NOMO-1 treated with dmso at 0.1 percent for 144 hours (cell line): ENCODE measurements at regions not wholly inside any gene's neighbourhood (a gene's known extent, or its start where the extent isn't known, plus 50 kb on each side); places are given as distances from the start of the nearest gene placed in this dataset.

Experiments used
- DNase-seq: peaks from one replicate; lab custom pipeline; 2025; ENCODE audit not compliant: unreplicated experiment; lab: John Stamatoyannopoulos, UW

- DNase-seq, result no peak
Measured at GRCh38 chr6:146886587-146887446, 288.0 kb downstream of the ADGB start.

- DNase-seq, result no peak
Measured at GRCh38 chr6:146887447-146888077, 288.8 kb downstream of the ADGB start.

DNA sequence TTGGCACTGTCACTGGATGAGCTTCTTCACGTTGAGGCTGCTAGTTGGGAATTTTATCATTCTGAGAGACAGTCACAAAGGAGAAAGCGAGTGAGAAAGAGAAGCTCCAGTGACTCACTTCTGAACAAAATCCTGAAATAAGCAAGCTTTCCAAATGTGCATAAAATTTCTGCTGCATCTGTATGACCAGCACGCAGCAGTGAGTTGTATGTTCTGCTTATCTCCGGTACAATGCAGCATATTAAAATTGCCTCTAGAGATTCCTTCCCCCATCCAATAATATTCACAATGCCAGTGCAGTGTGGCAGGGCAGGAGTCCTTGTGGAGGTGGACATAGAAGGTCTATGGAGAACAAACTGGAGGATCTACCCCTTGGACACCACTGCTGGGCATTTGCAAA, 290.5 kb downstream of the ADGB start:
- DNase-seq, result no peak

- no peak for DNase-seq
Measured at GRCh38 chr6:146890172-146890571, 291.4 kb downstream of the ADGB start.

DNA sequence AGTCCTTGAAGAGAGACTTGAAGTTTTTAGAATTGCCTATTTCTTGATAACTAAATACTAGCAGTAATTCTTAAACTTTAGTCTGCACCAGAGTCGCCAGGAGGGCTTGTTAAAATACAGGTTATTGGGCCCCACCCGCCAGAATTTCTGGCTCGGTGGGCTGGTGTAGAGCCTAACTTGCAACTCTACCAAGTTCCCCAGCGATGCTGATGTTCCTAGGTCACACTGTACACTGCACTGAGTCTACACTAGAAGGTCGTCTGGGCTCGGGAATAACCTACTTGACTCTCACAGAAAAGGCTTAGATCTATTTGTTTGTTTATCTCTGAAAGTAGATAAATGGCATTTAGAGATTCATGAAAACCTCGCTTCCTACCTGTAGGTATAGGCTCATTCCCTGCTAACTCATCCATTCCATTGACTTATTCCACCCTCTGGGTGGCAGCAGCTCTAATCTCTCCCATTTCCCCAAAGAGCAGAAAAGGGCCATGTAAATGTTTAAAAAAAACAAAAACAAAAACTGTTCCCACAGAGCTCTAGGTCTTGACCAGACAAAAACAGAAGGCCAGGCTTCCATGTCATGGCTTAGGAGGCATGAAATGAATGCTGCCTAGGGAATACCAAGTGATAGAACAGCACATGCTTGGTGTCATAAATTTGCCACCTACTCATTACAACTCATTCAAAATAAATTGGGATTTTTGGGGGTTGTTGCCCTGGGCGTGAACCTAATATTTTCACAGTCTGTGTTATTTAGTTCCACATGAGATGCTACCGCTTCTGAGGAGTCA, 292.1 kb downstream of the ADGB start:
- DNase-seq, result no peak

DNA sequence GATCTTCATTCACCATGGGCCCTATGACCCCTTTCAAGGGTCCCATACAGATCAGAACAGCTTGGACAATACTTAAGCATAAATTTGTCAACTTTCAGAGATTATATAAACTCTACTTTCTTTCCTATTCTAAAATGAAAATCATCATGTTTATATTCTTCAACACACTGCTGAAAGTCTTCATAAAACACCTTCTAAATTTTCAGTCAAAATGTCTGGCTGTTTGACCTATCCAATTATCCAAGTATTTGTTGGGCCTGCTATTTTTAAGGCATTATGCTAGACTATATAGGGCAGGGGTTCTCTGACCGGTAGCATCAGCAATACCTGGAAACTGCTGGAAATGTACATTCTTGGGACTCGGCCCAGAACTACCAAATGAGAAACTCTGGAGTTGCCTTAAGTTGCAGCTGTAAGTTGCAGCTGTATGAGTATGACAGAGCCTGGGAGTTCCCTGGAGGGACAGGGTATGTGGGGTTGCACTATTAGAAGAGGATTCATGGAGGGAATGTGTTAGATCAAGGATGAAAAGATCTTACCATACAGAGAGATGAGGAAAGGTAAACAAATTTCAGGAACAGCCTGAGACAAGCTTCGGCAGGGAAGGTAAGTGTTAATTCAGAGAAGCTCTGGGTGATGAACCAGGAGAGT, 293.0 kb downstream of the ADGB start:
- DNase-seq, result no peak

- no peak for DNase-seq
Measured at GRCh38 chr6:146892283-146892612, 293.5 kb downstream of the ADGB start.

DNA sequence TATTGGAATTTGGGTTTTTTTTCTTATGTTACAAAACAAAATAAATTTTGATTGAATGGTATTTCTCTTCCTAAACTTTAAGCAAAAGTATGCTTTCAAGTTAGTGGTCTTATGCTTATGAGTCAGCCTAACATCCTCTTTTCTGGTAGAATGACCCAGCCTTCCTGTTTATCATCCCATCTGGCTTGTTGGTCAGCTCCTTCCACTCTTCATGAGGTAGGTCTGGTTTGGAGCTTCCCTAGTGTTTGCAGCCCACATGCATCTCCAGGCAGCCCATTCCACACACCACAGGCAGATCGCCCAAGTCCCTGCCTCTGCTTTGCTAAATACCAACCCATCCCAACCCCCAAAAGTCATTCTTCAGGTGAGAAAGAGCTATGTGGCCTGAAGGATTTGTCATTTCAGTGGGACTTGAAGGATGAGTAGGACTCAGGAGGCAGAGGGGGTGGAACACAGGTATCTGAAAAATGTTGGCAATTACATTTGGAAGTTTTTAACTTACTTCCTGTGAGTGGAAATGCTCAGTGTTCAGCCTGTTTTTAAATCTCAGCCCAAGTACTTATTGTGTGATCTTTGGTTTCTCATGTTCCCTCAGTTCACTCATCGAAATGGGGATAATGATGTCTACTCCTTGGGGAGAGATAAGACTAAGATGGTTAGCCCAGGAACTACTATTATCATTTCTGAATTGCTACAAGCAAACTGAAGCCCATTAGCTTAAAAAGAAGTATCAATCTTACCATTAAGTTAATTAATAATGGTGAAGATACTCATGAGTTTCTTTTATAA, 294.0 kb downstream of the ADGB start:
- DNase-seq, result no peak

- DNase-seq, result no peak
Measured at GRCh38 chr6:146893690-146894089, 294.9 kb downstream of the ADGB start.

DNA sequence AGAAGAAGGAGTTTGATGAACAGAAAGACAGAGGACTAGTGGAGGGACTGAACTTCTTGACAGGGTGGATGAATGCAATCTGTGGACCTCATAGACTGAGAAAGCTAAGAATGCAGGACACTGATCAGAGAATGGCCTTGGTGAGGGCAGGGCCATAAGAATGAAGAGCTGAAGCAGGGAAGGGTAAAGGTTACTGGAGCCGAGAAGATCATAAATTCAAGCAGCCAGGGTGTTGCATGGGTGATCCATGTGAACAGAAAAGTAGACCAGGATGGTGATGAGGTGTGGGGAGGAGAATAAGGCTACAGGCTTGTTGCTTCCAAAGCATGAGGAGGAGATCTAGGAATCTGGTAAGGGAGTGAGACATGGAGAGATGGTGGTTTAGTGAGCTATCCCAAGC, 295.9 kb downstream of the ADGB start:
- no peak for DNase-seq

GRCh38 chr6:146895101-146895771, 296.5 kb downstream of the ADGB start:
- no peak for DNase-seq

GRCh38 chr6:146895772-146896061, 296.9 kb downstream of the ADGB start:
- DNase-seq, result no peak

DNA sequence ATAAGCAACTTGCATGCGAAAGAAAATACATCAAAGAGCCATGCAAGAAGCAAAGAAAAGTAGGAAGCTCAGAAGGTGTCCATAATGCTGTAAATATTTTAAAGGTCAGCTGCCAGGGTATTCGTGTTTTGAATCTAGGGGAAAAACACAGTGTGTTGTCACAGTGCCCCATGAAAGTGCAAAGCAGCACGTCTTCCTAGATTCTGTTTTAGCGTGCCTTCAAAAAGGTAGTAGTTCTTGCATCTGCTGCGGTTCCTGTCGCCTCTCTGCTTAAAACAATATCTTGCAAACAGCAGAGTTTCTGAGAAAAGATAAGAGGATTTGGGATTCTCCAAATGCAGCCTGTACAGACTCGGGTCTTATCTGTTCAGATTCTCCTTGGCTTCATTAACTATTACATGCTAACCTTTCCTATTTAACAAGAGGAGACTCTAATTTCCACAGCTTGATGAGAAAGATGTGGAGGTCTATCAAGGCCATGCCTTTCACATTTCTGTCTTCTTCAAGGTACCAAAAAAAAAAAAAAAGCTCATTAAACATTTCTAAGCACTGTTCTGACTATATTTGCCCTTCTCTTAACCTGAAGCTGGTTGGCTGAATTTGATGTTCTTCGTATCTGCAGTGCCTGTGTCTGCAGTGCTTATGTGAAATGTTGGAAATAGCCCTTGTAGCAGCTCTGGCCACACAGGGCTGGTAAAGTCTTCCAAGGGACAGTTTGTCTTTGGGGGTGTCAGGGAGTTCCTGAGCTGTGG, 297.5 kb downstream of the ADGB start:
- no peak for DNase-seq

GRCh38 chr6:146896960-146897701, 298.4 kb downstream of the ADGB start:
- DNase-seq, result no peak

DNA sequence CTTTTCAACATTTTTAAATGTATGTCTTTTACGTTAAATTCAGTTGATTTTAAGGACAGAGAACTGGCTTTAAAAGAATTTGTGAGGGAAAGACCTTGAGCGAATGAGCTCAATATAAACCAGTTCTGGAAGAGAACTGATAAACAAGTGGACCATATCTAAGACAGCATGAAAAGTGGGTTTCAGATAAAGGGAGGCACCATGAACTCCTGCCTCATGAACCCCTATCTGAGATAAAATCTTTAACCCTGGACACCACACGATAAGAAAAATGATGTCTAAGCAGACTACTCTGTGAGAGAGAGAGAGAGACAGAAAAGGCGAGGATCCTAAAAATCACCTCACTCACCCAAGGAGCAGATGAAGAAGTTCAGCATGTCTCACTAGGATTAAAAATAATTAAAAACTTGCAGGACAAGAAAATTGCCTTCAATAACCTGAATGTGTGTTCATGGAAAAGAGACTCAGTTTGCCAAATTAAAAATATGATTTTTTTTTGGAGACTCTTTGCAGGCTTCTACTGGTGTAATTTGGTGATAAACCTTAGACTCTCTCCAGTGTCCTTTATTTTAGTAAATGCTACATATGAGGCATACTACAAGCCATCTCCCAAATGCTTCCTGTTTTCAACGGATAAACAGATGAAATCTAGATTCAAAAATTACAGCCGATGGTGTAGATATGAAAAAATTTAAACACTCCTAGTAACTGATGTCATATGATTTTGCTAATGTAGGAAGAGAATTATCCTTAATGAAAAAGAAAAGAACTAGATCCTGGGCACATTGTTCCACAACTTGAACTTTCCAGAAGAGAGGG, 299.5 kb downstream of the ADGB start:
- no peak for DNase-seq

GRCh38 chr6:146898888-146899227, 300.1 kb downstream of the ADGB start:
- no peak for DNase-seq

DNA sequence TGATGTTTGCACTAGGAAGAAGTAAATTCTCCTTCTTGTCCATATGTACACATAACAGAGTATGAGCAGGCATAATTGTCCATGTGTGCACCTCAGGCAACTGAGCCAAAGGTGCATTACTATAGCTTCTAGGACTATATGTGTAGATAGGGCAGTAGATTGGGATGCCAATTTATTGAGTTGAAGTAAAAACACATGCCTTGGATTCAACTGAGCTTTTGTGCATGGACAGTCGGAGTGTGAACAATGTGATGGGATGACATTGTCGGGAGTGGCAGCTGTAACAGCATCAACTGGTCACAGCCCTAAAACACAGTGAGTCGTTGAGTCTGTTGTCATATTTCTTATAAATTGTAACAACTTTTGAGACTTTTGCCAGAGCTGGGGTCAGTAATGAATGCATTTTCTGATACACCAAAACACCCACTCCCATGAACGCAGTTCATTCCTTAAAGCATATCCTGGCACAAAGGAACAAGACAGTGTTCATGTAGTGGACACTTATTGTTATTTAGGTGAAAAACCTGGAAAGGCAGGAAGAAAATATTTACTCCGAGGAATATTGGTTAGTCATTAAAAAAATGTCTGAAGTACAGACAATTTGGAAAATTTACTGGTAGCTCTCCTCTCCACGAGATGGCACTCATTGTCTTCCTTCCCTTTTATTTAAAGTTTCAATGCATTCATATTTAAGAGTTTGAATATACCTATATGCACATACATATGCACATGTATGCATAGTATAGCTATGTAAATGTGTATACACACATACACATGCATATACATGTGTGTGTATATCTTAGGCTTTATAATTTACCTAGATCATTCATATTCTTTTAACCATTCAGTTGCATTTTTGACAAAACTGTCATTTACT, 302.0 kb upstream of the STXBP5 start:
- no peak for DNase-seq
